Endothelial cell of umbilical vein (primary cell): ENCODE measurements at regions not wholly inside any gene's neighbourhood (a gene's known extent, or its start where the extent isn't known, plus 50 kb on each side); places are given as distances from the start of the nearest gene placed in this dataset.

Experiments used
- BruUV-seq: library from RNA; stranded (reverse); fragments of 400-500 nt; replicated peaks from 2 replicates; lab custom pipeline; 2021; lab: Mats Ljungman, UMichigan
- CTCF ChIA-PET: fragments of 300-600, 350-600 bp; sonication (Branson Sonifier 250); formaldehyde crosslinking; loops from one replicate; lab custom pipeline; 2021; ENCODE audit warnings: antibody characterized with exemption, inconsistent platforms; lab: Charles Lee
- POLR2A ChIA-PET: fragments of 300-600, 350-600 bp; sonication (Branson Sonifier 250); formaldehyde crosslinking; loops from one replicate; lab custom pipeline; 2021; ENCODE audit warnings: antibody characterized with exemption, inconsistent platforms; lab: Charles Lee
- DNase-seq: peaks from one replicate; pipeline ENCODE4 v3.0.0-alpha.2; 2011; ENCODE audit warnings: low read depth, low spot score
- FAIRE-seq: peaks from 2 replicates; lab custom pipeline; 2011; peaks lifted over from hg19 to GRCh38; lab: Jason Lieb, UNC
- H2AFZ ChIP-seq: 2 replicates; pipeline ENCODE4 v1.6.0; 2012; ENCODE audit warnings: low read depth, low read length, control low read depth, inconsistent platforms
- H3K27ac ChIP-seq: 2 replicates; pipeline ENCODE4 v1.5.1; 2011; ENCODE audit warnings: low read depth, mild to moderate bottlenecking, control low read depth, low read length, moderate library complexity; ENCODE audit not compliant: insufficient read depth
- H3K27me3 ChIP-seq, 2 experiments: 2 replicates each; pipeline versions ENCODE4 v1.6.0 to v1.6.1; 2011; ENCODE audit warnings: low read length in 2 of 2, mixed read lengths in 1 of 2; ENCODE audit not compliant: control insufficient read depth in 2 of 2, insufficient read depth in 2 of 2
- H3K36me3 ChIP-seq, 2 experiments: 2 replicates in 1 of 2; 3 replicates in 1 of 2; pipeline ENCODE4 v1.5.1; 2011; ENCODE audit warnings: low read length in 2 of 2, mild to moderate bottlenecking in 1 of 2, moderate library complexity in 1 of 2; ENCODE audit not compliant: control insufficient read depth in 2 of 2, insufficient read depth in 2 of 2; ENCODE audit errors: extremely low read depth in 1 of 2
- H3K4me1 ChIP-seq: 3 replicates; pipeline ENCODE4 v1.5.1; 2011; ENCODE audit warnings: mild to moderate bottlenecking, low read length; ENCODE audit not compliant: control insufficient read depth, insufficient read depth; ENCODE audit errors: extremely low read depth
- H3K4me2 ChIP-seq: 2 replicates; pipeline ENCODE4 v1.6.1; 2011; ENCODE audit warnings: low read length, control low read depth, mixed read lengths; ENCODE audit not compliant: insufficient read depth
- H3K4me3 ChIP-seq, 3 experiments: fragments of 200-600 bp in 1 of 3; sonication (generic), shearing (Covaris generic) in 1 of 3; replicated peaks in 1 of 3; 2 replicates each; pipeline ENCODE4 v1.5.1; 2011 to 2016; ENCODE audit warnings: control low read depth in 3 of 3, low read length in 3 of 3, mild to moderate bottlenecking in 2 of 3, inconsistent platforms in 1 of 3, low read depth in 1 of 3, moderate library complexity in 1 of 3; ENCODE audit not compliant: insufficient read depth in 1 of 3
- H3K79me2 ChIP-seq: 2 replicates; pipeline ENCODE4 v1.6.0; 2012; ENCODE audit warnings: low read length, inconsistent platforms; ENCODE audit not compliant: control insufficient read depth, insufficient read depth
- H3K9ac ChIP-seq: replicated peaks from 2 replicates; pipeline ENCODE3; 2011; ENCODE audit warnings: low read length, control low read depth; ENCODE audit not compliant: insufficient read depth; ENCODE audit errors: extremely low read depth
- H3K9me1 ChIP-seq: replicated peaks from 3 replicates; pipeline ENCODE4 v1.6.0; 2011; ENCODE audit warnings: mild to moderate bottlenecking, low read length; ENCODE audit not compliant: control insufficient read depth, insufficient read depth; ENCODE audit errors: extremely low read depth
- H3K9me3 ChIP-seq: replicated peaks from 2 replicates; pipeline ENCODE4 v1.5.1; 2012; ENCODE audit warnings: low read length, inconsistent platforms; ENCODE audit not compliant: control insufficient read depth, insufficient read depth
- H4K20me1 ChIP-seq: replicated peaks from 2 replicates; pipeline ENCODE3; 2011; ENCODE audit warnings: mild to moderate bottlenecking, low read length; ENCODE audit not compliant: control insufficient read depth, insufficient read depth; ENCODE audit errors: extremely low read depth
- CTCF ChIP-seq, 2 donors: IDR thresholded peaks; 1 replicate in 1 of 2; 2 replicates in 1 of 2; pipeline ENCODE4 v1.5.1; 2011; ENCODE audit warnings: low read length in 2 of 2, mild to moderate bottlenecking in 2 of 2, moderate library complexity in 2 of 2, control low read depth in 1 of 2, inconsistent platforms in 1 of 2, low read depth in 1 of 2; ENCODE audit not compliant: insufficient read depth in 1 of 2; ENCODE audit errors: extremely low read depth in 1 of 2
- EZH2 ChIP-seq: IDR thresholded peaks from 2 replicates; pipeline ENCODE4 v1.6.1; 2012; ENCODE audit warnings: borderline replicate concordance, low read depth, mild to moderate bottlenecking, moderate library complexity, low read length, inconsistent platforms; ENCODE audit not compliant: severe bottlenecking
- FOS ChIP-seq: IDR thresholded peaks from 2 replicates; pipeline ENCODE4 v1.6.1; 2011; ENCODE audit warnings: mild to moderate bottlenecking, low read length, moderate library complexity, borderline replicate concordance; ENCODE audit not compliant: insufficient read depth
- GATA2 ChIP-seq: IDR thresholded peaks from 2 replicates; pipeline ENCODE4 v1.7.0; 2011; ENCODE audit warnings: low read depth, mild to moderate bottlenecking, moderate library complexity, mixed read lengths, low read length; ENCODE audit not compliant: insufficient read length, insufficient read depth
- JUN ChIP-seq: IDR thresholded peaks from 2 replicates; pipeline ENCODE4 v1.6.1; 2011; ENCODE audit warnings: borderline replicate concordance, low read depth; ENCODE audit not compliant: insufficient read length, insufficient read depth
- MAX ChIP-seq: IDR thresholded peaks from 2 replicates; pipeline ENCODE4 v1.6.1; 2011; ENCODE audit not compliant: insufficient read depth, insufficient read length
- MYC ChIP-seq: IDR thresholded peaks from one replicate; pipeline ENCODE4 v1.6.1; 2011; ENCODE audit warnings: mild to moderate bottlenecking, low read depth, low read length
- POLR2A ChIP-seq: IDR thresholded peaks from 2 replicates; pipeline ENCODE4 v1.6.1; 2012; ENCODE audit warnings: low read depth, mild to moderate bottlenecking, control low read depth, low read length
- POLR2AphosphoS5 ChIP-seq: IDR thresholded peaks from 2 replicates; pipeline ENCODE4 v1.6.1; 2012; ENCODE audit warnings: low read depth, mild to moderate bottlenecking, control low read depth, low read length, moderate library complexity; ENCODE audit not compliant: insufficient read depth
- dilution Hi-C: fragments of 300-500 bp; cut with MboI; formaldehyde crosslinking; loops from one replicate; pipeline ENCODE4 v1.15.0; 2019; ENCODE audit warnings: low sequenced_read_pairs; ENCODE audit not compliant: extremely low pct_ligation_motif_present
- intact Hi-C: fragments of 100-400 bp; cut with micrococcal nuclease; formaldehyde crosslinking; loops from one replicate; pipeline ENCODE4 v1.10.0; 2022

DNA sequence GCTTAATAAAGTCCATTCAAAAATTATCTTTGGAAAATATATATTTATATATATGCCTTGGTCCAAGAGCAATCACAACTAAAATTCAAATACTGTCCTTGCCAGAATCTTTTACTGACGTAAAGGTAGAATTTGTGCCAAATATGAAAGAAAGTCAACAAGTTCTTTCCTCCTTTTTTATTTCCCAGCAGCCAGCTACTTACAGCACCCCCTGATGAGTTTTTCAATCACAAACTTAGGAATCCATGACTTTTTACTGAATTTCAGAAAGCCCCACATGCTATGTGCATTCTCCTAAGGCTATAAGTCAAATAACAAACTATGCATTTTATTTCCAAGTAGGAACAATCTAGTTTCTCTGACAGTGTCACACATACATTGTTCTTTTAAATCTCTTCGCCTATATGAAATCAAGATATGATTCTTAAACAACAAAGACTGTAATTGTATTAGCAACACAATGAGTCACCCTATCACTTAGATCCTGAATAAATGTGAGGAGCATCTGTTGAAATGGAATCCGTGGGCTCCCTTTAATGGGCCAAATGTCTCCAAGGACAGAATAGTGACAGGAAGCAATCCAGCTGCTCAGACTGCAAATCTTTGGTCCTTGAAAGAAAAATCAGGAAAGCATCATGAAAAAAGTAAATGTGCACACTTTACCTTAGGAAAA lies 271.4 kb downstream of the DUSP6 start:
- H3K4me2 ChIP-seq = peak overlapping the region; percentile 42
- no peak overlapping the region for H2AFZ ChIP-seq
- intact Hi-C loops (no loop called here), dilution Hi-C loops (no loop called here)
- no peak overlapping the region for H3K4me3 ChIP-seq
- H3K9me1 ChIP-seq = no peaks in the 10 kb centered on the region
- H3K9me3 ChIP-seq = no peaks in the 10 kb centered on the region
- FAIRE-seq (peak; percentile 24), DNase-seq (peak; percentile 86)
- POLR2A ChIA-PET = interaction anchor here (0.5 kb wide), 1 partner anchor 26 kb away, joined by 3 read pairs; no protein-coding TSS in a partner anchor
- no peaks in the 10 kb centered on the region for H3K79me2 ChIP-seq
- no peaks in the 10 kb centered on the region for H4K20me1 ChIP-seq
- no peaks in the 10 kb centered on the region for H3K36me3 ChIP-seq
- TF ChIP-seq CTCF (IDR thresholded peaks at IDR 0.05; ENCODE audit: extremely low read depth in 1 of 2, insufficient read depth in 1 of 2, low read depth in 1 of 2, low read length in 2 of 2) (no peak), JUN (peak; percentile 62), POLR2AphosphoS5 (no peak), MAX (no peak), EZH2 (no peak), GATA2 (peak; percentile 50), MYC (no peak), POLR2A (no peak), FOS (peak; percentile 71)
- H3K9ac ChIP-seq = no peak overlapping the region
- BruUV-seq = no TSS peak
- CTCF ChIA-PET = interaction anchor here (1.1 to 1.3 kb wide), 3 partner anchors 17 to 61 kb away, joined by 3 to 4 read pairs (median 3); no protein-coding TSS in a partner anchor
- H3K4me1 ChIP-seq = peaks cover 39% of the 10 kb centered on the region
- H3K27me3 ChIP-seq = no peaks in the 10 kb centered on the region
- peak overlapping the region; percentile 65 for H3K27ac ChIP-seq
